Cardiac muscle cell (in vitro differentiated cells and primary cell): ENCODE measurements at regions not wholly inside any gene's neighbourhood (a gene's known extent, or its start where the extent isn't known, plus 50 kb on each side); places are given as distances from the start of the nearest gene placed in this dataset.

ENCODE experiments used
- DNase-seq, 2 donors: peaks; one replicate each; pipeline versions ENCODE4 v3.0.0 to v3.0.0-alpha.2; 2010 to 2017; ENCODE audit warnings: low read depth in 1 of 2, low spot score in 1 of 2
- H3K27ac ChIP-seq: fragments of 200-600 bp; sonication (generic); 2 replicates; pipeline ENCODE4 v1.5.1; 2016
- H3K27me3 ChIP-seq: fragments of 200-600 bp; sonication (generic); 2 replicates; pipeline ENCODE4 v1.6.0; 2016; ENCODE audit warnings: control low read depth
- H3K36me3 ChIP-seq: fragments of 200-600 bp; sonication (generic); 2 replicates; pipeline ENCODE4 v1.5.1; 2016; ENCODE audit warnings: control low read depth
- H3K4me1 ChIP-seq: fragments of 200-600 bp; sonication (generic); 2 replicates; pipeline ENCODE4 v1.8.1; 2017; ENCODE audit warnings: low read depth, mild to moderate bottlenecking, mixed run types
- H3K4me3 ChIP-seq: fragments of 200-600 bp; sonication (generic); 2 replicates; pipeline ENCODE4 v1.5.1; 2016; ENCODE audit warnings: mild to moderate bottlenecking
- H3K9me3 ChIP-seq: fragments of 200-600 bp; sonication (generic); 2 replicates; pipeline ENCODE4 v1.5.1; 2017; ENCODE audit warnings: low read depth, mild to moderate bottlenecking, control low read depth
- CTCF ChIP-seq: IDR thresholded peaks from 2 replicates; pipeline ENCODE4 v1.5.1; 2012; ENCODE audit warnings: low read depth, mild to moderate bottlenecking, low read length

DNA sequence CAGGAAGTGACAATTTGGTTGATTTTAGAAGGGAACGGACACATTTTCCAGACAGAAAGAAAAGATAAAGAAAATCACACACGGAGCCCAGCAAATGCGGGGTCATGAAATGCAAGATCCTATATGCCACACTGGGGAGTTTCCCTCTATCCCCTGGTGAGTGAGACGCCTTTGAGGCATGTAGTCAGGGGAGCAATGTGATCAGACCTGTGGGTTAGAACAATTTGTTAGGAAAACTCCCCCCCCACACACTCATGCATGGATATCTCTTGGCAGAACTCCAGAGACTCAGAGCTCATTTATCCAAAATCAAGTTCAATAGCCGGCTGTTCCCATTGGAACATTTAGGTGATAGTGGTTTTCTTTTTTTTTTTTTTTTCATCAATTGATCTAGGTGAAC lies 71.7 kb upstream of the TRIO start:
- no peak for TF ChIP-seq CTCF
- Histone ChIP-seq H3K4me1 (no peaks in the 10 kb centered on the region), H3K36me3 (no peaks in the 10 kb centered on the region), H3K27ac (no peak overlapping the region), H3K9me3 (no peaks in the 10 kb centered on the region), H3K27me3 (no peaks in the 10 kb centered on the region), H3K4me3 (no peak overlapping the region)
- DNase-seq = no peak

- no peaks in the 10 kb centered on the region for H3K27me3 ChIP-seq
- no peaks in the 10 kb centered on the region for H3K4me1 ChIP-seq
- no peaks in the 10 kb centered on the region for H3K36me3 ChIP-seq
- no peak overlapping the region for H3K4me3 ChIP-seq
- no peaks in the 10 kb centered on the region for H3K9me3 ChIP-seq
- no peak for TF ChIP-seq CTCF
- no peak overlapping the region for H3K27ac ChIP-seq
- peak in 1 of 2 donors; percentile 25 for DNase-seq
Observed at GRCh38 chr5:14069021-14069420, 74.1 kb upstream of the TRIO start.

DNA sequence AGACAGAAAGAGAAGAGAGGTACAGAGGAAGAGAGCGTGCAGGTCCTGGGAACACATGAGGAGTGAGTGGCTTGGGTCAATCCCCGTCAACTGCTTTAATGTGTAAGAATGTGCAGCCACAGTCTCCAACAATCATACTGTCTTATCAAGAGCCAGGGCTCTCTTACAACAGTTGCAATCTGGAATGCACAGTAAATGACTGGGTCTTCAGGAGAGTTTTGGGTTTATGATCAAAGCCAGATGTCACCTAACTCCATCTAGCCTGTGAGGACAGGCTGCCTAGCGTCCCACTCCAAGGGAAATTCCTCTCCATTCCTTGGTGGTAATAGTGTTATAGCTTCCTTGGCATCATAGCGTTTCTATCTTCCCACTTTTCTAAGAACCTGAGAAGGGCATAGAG lies 75.0 kb upstream of the TRIO start:
- no peak overlapping the region for H3K27ac ChIP-seq
- H3K36me3 ChIP-seq = no peaks in the 10 kb centered on the region
- H3K4me3 ChIP-seq = no peak overlapping the region
- no peaks in the 10 kb centered on the region for H3K9me3 ChIP-seq
- TF ChIP-seq CTCF = no peak
- no peaks in the 10 kb centered on the region for H3K27me3 ChIP-seq
- DNase-seq = peak in 1 of 2 donors; percentile 23
- H3K4me1 ChIP-seq = no peaks in the 10 kb centered on the region

- Histone ChIP-seq H3K27ac (no peak overlapping the region), H3K27me3 (no peaks in the 10 kb centered on the region), H3K9me3 (no peaks in the 10 kb centered on the region), H3K4me3 (no peak overlapping the region), H3K4me1 (no peaks in the 10 kb centered on the region), H3K36me3 (no peaks in the 10 kb centered on the region)
- TF ChIP-seq CTCF = no peak
- DNase-seq = no peak
Observed at GRCh38 chr5:14066326-14066725, 76.8 kb upstream of the TRIO start.

- no peak for TF ChIP-seq CTCF
- H3K9me3 ChIP-seq = no peaks in the 10 kb centered on the region
- H3K27me3 ChIP-seq = no peaks in the 10 kb centered on the region
- H3K4me1 ChIP-seq = no peaks in the 10 kb centered on the region
- no peaks in the 10 kb centered on the region for H3K36me3 ChIP-seq
- no peak for DNase-seq
- no peak overlapping the region for H3K27ac ChIP-seq
- no peak overlapping the region for H3K4me3 ChIP-seq
Observed at GRCh38 chr5:14064841-14065240, 78.3 kb upstream of the TRIO start.

GRCh38 chr5:14063691-14064090 lies 79.5 kb upstream of the TRIO start:
- Histone ChIP-seq H3K36me3 (no peaks in the 10 kb centered on the region), H3K27me3 (no peaks in the 10 kb centered on the region), H3K9me3 (no peaks in the 10 kb centered on the region), H3K4me3 (no peak overlapping the region), H3K4me1 (no peaks in the 10 kb centered on the region), H3K27ac (no peak overlapping the region)
- no peak for DNase-seq
- TF ChIP-seq CTCF = no peak
